ENCODE measurements at regions not wholly inside any gene's neighbourhood (a gene's known extent, or its start where the extent isn't known, plus 50 kb on each side); places are given as distances from the start of the nearest gene placed in this dataset.
"Not testable (repeated sequence)": the region's sequence is repeated elsewhere in the genome, so short reads cannot be mapped to it uniquely, and the experiment has no call there.

DNA sequence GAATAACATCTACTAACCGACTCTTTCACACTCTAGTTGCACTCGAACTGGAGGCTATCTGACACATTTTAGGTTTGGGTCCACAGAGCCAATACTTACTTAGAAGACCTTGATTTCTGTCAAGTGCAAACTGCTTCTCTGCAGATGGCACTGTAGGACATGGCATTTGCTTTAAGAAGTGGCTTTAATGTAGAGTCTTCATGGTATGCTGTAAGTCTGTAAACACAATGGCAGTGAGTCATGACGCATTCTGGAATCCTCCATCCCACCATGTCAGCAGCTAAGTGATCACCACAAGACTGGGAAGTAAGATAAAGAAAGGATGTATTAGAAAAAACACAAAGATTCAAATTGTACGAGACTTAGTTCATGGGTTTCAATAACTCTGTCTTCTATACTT, 377.0 kb upstream of the NOX3 start:
- no peak for DNase-seq (ENCODE audit: low spot score)

DNA sequence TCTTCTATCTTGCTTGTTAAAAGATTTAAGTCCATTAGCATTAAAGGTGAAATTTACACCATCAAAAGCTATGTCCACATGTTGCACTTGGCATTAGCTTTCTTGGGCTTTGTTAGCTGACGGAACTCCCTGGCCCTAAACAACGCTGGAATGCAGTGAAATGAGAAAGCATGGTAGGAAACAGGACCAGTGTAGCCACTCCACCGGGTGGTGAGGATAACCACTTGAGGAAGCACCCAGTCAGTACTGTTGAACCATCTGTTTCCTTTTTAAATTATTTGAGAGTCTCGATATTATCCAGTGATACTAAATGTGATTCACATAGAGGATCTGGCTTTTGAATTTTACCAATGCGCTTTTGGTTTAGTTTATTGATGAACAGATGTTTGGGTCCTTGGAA, 374.9 kb upstream of the NOX3 start:
- DNase-seq (ENCODE audit: low spot score), result no peak

DNA sequence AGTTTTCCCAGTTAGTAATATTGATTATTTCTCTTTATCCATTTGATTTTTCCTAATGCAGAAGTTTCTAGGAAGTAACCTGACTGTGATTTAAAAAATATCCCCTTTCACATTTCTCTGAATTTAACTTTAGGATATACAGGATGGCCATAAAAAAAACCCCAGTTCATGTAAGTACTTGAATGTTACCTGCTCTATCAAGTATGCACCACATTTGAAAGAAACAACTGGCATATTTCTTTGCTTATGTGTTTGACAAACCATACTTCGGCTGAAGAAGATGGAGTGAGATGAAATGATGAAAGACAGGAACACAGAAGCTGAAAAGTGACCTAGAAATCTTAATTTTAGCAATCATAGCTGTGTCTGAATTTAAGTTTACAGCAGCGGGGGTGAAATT, 374.0 kb upstream of the NOX3 start:
- no peak for DNase-seq (ENCODE audit: low spot score)

DNA sequence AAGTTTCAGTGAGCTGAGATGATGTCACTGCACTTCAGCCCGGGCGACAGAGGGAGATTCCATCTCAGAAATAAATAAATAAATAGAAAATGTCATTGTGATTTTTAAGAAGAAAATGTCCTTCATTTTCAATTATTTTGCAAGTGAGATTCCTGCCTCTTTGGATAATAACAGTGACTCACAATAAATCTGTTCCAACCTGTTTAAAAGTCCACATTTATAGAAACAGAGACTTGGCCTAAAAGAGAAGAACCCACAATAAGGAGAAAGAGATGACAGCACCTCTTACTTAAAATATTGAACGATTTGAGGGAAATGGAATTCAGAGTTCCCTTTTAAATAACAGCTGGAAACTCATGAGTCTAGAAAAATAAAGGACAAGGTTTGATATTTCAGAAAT, 373.4 kb upstream of the NOX3 start:
- no peak for DNase-seq (ENCODE audit: low spot score)

DNA sequence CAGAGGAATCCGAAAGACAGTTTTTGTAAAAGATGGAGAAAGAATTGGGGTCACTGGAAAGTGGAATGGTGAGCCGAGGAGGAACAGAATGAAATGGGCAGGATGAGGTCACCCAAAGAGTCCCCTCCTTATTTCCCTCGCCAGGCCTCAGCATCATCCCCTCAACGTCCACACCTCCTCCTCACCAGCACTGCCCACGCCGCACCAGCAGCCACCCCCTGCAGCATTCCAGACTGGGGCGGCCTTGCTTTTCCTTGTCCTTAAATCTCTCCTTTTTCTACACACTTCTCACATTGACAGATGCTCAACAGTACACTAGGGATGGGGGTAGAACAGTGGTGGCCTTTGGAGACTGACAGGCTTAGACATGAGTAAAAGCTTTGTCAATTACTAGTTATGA, 363.1 kb upstream of the NOX3 start:
- no peak for DNase-seq (ENCODE audit: low spot score)

DNA sequence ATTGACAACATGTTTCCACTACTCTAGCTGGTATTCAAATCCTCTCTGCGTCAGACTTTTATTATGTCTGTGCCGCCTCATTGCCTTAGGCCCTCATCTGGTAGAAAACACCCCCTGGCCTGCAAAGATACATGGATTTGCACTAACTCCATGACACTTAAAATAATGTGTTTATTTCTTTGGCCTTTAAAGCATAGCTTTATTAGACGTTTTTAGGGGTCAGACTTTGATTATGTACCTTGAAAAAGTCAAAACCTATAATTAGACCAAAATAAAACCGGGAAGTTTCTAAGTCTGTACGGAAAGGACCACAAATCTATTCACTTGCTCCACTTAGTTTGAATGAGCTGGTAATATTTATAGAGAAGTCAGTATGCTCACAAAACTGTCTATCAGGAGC, 357.9 kb upstream of the NOX3 start:
- DNase-seq (ENCODE audit: low spot score), result no peak

DNA sequence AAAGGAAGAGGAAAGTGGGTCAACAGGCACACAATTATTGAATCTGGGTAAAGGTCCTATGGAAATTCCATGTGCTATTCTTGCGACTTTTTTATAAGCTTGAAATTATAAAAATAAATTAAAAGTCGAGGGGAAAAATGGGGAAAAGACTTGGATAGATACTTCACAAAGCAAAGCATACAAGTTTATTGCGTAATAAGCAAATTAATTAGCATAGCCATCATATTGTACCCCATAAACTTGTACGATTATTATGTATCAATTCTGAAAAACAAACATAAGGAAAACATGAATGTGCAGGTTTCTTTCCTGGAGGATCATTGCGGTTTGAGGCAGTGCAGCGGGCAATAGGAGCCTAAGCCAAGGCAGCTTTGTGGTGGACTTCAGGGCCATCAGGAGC, 351.6 kb upstream of the NOX3 start:
- DNase-seq (ENCODE audit: low spot score), result no peak

DNA sequence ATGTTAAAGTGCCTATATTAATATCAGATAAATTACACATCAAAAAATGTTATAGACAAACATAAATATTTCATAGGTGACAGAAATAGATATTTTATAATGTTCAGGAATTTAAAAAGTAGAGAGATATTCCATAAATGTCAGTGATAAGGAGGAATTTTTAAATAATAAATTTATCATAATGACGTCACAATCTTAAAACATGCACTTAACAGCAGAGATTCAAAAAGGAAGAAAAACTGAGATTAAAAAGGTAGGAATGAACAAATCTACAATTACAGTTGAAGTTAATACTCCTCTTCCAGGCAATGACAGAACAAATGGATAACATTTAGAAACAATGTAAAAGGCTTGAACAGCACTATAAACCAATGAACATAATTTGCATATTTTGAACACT, 345.4 kb upstream of the NOX3 start:
- DNase-seq (ENCODE audit: low spot score), result no peak

DNA sequence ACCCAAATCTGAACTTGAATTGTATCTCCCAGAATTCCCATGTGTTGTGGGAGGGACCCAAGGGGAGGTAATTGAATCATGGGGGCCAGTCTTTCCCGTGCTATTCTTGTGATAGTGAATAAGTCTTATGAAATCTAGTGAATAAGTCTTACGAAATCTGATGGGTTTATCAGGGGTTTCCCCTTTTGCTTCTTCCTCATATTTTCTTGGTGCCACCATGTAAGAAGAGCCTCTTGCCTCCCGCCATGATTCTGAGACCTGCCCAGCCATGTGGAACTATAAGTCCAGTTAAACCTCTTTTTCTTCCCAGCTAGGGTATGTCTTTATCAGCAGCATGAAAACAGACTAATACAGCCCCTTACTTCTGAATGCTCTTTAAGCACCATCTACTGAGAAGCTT, 343.2 kb upstream of the NOX3 start:
- DNase-seq (ENCODE audit: low spot score), result not testable (repeated sequence)

DNA sequence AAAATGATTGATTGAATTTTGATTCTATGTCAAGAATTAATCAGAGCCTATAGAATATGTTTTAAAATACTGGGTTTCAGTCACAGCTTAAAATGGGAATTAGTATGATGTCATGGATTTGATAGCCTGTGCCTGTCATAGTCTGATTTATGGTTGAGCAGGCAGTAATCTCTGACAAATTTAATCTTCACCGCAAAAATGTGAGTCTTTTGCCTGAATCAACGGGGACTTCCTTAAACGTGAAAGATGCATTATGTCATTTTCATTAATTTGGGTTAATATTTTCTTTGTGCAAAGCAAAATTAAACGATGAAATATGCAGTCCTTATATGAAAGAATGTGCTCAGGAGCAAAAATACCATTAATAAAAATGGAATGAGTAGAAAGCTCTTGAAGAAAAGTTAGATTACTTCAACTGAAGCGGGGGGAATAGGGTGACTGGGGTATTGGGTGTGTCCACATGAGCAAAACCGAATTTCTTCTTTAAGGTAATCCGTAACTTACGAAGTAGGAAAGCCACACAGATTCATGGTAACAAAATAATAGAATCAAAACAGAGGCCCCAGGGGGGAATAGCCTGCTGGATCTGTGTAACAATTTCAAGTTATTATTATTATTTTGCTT, 339.6 kb upstream of the NOX3 start:
- DNase-seq (ENCODE audit: low spot score), result no peak

DNA sequence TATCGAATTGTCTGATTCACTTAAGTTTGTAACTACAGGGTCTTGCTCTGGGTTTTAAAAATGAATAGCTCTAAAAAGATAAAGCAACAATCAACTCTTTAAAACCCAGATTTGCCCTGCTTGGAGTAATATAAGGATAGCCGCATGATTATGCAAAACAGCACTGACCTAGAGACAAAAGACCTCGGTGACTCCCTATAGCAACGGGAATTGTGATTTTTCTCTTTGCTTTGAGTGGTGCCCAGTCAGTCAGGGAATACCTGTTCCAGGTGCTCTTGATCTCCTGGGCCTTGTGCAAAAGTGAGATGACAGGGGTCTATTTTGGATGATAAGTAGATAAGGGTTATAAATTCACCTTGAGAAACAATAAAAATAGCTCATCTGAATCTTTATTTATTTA, 336.3 kb upstream of the NOX3 start:
- DNase-seq (ENCODE audit: low spot score), result no peak

DNA sequence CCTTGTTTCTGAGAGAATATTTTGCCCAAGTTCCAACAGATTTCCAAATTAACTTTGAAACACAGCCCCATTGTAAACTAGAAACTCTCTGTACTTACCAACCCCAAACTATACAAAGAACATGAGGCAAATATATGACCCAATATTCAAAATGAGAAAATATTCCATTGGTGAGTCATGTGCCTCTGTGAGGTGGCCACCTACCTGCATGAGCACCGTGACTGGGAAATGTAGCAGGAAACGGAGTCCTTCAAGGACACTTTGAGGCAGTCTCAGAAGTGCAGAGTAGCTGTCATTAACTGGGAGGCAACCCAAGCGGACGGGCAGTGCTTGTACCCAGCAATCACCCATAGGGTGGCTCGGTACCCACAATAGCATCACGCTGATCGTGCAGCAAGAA, 335.5 kb upstream of the NOX3 start:
- no peak for DNase-seq (ENCODE audit: low spot score)

DNA sequence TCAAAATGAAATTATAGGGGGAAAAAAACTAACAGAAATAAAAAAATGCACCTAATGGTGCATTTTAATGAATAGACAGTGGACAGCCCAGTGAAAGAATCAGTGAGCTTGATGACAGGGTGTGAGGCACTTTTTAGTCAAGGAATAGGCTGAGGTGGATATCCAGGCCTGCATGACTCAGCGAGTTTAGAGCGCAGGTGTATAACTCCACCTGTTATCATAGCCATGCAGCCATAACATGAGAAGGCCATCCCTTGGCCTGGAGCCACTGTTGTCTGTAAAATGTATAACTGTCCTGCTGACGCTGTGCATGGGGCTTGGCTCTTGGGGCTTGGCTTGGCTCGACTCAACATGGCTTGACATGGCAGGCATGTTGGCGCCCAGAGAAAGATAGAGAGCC, 331.5 kb upstream of the NOX3 start:
- no peak for DNase-seq (ENCODE audit: low spot score)

DNA sequence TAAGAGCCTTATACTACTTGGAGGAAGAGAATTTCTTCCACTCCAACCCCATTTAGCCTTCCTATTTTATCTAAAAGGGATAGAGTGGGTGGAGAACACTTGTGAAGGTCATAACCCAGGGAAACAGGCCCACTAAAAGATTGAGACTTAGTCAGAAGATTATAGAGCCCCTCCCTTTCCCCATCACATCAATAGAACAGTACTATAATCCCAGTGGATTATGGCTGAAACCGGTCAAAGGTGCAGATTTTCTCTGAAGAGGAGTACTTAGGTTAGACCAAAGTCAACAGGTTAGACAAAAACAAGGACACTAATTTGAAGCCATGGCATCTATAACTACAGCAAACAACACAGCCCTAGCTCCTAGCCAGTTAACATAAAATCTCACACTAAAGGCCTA, 330.9 kb upstream of the NOX3 start:
- DNase-seq (ENCODE audit: low spot score), result no peak

DNA sequence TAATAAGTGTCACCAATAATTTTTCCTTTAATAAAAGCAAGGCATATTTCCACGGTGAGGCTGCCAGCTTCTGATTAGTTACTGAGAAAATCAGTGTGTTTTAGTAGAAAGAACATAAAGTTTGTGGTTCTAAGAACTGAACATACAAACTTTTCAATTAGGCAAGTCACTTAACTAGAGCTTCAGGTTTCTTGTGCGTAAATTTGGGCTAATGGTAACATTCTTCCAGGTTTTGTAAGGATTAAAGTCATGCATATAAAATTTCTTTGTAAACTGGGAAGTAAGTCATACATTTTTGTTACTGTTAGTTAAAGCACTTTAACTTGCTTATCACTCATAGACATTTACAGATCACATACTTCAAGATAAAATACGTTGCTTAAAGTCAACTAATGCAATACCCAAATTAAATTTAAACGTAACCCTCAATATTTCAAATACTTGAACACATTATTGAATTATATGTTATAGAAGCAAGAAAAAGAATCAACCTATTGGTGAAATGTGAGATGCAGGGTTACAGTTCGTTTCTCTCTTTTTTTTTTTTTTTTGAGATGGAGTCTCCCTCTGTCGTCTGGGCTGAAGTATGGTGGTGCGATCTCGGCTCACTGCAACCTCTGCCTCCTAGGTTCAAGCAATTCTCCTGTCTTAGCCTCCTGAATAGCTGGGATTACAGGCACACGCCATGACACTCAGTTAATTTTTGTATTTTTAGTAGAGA, 327.3 kb upstream of the NOX3 start:
- no peak for DNase-seq (ENCODE audit: low spot score)

DNA sequence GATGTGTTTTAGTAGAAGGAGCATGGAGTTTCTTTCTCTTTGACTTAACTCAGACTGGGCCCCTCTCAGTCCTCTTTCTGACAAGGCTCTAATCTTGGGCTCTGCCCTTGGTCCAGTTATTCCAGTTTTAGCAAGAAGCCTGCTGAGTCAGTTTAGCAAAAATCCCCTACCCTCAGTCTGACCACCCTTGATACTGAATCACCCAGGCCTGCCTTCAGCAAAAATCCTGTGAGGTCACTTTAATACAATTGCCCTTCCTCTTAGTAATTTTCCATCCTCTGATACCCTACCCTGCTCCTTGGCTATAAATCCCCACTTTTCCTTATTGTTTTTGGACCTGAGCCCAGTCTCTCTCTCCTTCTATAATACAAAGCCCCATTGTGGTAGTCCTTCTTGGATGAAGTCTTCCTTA, 326.7 kb upstream of the NOX3 start:
- DNase-seq (ENCODE audit: low spot score), result no peak

DNA sequence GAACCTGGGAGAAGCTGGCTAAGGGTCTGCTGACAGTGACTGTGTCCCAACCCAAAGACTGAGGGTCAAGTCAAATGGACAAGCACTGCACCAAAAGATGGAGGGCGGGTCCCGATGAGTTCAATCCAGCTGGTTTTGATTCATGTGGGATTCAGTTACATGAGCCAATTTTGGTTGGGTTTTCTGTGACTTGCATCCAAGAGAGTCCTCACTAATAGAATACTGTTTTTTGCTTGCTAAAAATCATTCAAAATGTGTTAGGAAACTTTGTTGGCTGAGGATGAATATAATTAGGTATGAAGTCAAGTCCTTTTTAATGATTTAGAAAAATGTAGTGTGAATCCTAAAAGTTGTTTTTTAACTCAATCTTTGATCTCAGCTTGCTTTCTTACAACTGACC, 323.8 kb upstream of the NOX3 start:
- DNase-seq (ENCODE audit: low spot score), result no peak

DNA sequence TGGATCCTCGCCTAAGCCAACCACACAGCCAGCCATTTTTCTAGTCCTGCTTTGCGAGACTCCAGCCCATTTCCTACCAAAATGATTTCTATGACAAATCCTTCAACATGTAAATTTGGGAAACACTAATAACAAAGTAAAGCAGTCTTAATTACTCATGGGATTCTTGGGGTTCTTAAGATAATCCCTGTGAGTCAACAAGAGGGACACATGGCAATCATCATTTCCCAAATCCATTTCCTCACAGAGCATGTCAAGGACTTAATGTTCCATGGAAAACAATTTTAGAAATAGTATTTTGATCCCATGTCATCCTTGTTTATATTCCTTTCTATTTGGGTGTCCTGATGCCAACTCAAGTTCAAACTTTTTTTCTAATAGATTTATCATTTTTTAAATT, 322.7 kb upstream of the NOX3 start:
- DNase-seq (ENCODE audit: low spot score), result no peak

DNA sequence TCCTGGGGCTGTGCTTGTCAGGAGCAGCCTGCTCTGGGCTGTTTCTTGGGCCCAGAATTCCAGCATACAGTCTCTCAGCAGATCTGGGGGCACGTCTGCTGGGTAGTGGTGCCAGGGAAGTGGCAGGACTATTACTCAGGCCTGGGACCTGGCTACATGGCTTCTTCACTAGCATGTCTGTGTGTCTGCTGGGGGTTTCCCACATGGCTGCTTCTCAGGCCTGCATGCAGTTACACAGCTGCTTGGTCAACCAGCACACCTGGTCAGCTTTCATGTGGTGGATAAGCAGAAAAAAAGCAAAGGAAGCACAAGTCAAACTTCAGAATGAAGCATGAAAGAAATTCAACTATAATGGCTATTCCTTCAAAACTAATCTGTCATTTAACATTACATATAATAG, 316.2 kb upstream of the NOX3 start:
- DNase-seq (ENCODE audit: low spot score), result no peak

DNA sequence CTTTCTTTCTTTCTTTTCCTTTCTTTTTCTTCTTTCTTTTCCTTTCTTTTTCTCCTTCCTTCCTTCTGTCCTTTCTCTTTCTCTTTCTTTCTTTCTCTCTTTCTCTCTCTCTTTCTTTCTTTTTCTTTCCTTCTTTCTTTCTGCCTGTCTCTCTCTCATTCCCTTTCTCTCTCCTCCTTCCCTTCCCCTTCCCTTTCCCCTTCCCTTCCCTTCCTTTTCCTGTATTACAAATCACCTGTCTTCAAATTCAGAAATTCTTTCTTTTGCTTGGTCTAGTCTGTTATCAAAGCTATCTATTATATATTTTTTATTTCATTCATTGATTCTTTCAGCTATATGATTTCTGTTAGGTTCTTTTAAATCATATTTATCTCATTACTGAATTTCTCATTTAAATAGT, 315.2 kb upstream of the NOX3 start:
- DNase-seq (ENCODE audit: low spot score), result no peak

DNA sequence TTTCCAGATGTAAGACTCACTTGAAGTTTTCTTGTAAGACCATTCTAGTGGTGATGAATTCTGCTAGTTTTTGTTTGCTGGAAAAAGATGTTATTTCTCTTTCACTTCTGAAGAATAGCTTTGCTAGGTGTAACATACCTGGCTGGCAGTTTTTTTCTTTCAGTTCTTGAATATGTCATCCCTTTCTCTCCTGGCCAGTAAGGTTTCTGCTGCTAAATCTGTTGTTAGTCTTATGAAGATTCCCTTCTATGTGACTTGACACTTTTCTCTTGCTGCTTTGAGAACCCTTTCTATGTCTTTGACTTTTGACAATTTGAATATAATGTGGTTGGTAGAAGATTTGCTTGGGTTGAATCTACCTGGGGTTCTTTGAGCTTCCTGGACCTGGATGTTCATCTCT, 314.7 kb upstream of the NOX3 start:
- no peak for DNase-seq (ENCODE audit: low spot score)

DNA sequence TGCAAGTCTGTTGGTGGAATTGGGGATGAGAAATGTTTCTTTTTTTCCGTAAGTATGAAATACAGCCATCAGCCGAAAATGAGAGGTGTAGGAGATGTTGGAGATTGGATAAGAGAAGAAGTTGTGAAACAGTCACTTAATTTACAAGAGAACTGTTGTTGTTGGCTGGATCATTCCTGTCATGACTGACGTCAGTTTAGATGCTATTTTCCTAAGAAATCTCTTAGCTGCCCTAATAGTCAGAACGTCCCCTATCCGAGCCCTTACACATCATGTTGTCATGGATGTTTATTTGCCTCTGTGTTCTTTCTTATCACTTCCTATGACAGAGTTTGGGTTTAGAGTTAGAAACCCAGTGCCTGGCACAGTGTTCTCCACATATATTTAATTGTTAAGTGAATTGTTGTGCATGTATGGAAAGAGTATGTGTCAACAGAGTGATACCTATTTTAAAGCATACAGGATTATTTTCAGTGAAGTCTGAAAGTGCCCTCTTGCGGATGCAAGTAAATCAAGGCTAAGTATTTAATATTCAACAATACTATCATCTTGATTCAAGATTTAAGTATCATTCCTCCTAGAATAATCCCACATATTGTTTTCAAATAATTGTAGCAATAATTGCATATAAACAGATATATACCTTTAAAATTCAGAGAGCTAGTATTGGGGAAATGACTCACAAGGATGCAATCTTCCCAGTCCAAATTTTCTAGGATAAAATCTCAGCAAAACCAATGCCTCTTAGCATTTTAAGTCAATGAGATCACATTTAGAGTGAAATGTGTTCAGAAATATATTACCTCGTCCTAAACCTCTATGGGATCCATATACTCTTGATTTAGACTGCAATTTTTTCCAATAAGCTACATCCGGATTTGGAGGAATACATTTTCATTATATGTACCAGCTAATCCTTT, 309.9 kb upstream of the NOX3 start:
- no peak for DNase-seq (ENCODE audit: low spot score)

DNA sequence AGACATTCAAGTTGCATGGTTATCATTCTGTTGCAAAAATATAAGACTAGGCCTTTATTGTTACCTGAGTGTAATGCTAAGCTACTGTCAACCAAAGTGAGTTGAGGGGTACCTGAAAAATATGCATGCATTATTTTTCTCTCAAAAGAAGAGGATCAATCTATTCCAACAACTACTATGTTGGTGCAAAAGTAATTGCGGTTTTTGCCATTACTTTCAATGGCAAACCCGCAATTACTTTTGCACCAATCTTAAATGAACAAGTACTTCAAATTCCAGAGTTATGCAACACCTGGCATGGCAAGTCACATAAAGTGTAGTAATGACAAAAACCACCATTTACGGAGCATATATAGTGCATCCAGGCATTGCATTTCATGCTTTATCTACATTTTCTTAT, 307.0 kb upstream of the NOX3 start:
- DNase-seq (ENCODE audit: low spot score), result no peak

Measured in hematopoietic multipotent progenitor cell treated with erythropoietin and hydrocortisone succinate and interleukin-3 and kit ligand, for 17 days (in vitro differentiated cells).